Activated CD8-positive, alpha-beta memory T cell treated with anti-CD3 and anti-CD28 coated beads for 4 hours (primary cell): ENCODE measurements at regions not wholly inside any gene's neighbourhood (a gene's known extent, or its start where the extent isn't known, plus 50 kb on each side); places are given as distances from the start of the nearest gene placed in this dataset.

Source experiments
- DNase-seq, 2 donors: peaks; one replicate each; pipeline ENCODE4 v3.0.0-alpha.2; 2020; ENCODE audit warnings: low read depth in 2 of 2

- DNase-seq: no peak
These were observed 108.1 kb downstream of the DHX15 start for GRCh38 chr4:24476282-24476681.

GRCh38 chr4:24475756-24476155 lies 108.6 kb downstream of the DHX15 start:
- DNase-seq: no peak

DNA sequence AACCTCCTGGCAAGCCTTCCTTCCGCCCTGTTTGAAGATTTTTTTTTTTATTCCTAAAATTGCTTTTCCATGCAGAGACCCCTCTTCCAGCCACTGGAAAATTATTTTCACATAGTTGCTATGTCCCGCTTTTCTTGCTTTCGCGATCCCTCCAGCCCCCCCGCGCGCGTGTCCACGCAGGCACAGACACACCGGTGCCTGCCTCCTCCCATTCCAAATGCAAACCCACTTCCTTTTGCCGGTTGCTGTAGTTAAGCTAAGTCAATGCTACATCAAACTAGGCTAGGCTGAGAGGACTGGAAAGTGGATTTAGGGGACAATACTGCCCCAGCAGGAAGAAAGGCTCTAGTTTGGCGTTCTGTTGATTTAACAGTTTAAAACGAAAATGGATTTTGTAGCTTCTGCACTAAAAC lies 111.0 kb downstream of the DHX15 start:
- no peak for DNase-seq

GRCh38 chr4:24472514-24473308 lies 111.6 kb downstream of the DHX15 start:
- DNase-seq: no peak

- DNase-seq: no peak
These were observed 112.2 kb downstream of the DHX15 start for GRCh38 chr4:24472161-24472510.

DNA sequence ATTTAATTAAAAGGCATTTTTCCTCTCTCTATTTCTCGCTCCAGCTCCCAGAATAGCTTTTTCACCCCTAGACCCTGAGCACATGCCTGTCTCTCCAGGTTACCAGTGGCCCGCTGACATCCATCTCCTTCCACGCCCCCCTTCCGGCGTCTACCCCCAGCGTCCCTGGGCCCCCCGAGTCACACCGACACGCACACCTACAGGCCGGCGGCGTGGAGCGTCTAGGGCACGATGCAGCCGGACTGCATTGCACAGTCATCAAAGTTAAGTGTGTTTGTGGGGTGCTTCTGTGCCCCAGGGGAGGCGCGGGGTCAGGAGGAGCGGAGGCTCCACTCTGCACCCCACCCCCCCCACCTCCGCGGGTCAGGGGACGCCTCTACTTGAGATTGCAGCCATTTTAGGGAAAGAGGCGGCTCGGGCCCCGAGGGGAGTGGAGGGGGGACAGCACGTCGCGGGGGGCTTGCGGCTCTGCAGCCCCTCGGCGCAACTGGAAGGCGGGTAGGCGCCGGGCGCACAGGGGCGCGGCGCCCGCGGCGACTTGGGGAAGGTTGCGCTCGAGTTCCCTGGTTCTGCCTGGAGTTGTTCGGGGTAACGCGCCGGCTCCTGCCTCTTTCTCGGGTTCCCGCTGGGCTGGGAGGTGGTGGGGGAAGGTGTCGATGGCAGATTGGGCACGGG lies 112.7 kb downstream of the DHX15 start:
- no peak for DNase-seq

- no peak for DNase-seq
These were observed 113.5 kb downstream of the DHX15 start for GRCh38 chr4:24470666-24471485.

DNA sequence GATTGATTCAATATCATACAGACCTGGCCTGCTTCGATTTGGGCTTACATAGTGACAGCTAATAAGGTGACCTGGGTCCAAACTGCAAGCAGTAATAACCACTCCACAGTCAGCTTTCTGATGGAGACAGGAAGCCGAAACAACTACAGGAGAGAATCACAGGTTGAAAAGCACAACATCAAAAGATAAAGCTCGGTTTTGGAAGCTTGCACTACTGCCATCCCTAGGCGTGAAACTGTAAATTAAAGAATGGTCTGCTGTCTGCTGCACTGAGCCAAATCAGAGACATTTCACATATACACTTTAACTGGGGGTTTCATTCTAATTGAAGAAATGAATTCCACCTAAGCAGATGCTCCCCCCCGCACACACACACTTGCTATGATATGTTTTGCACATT lies 116.3 kb downstream of the DHX15 start:
- no peak for DNase-seq

- DNase-seq: no peak
These were observed 119.8 kb downstream of the DHX15 start for GRCh38 chr4:24464566-24464965.

- no peak for DNase-seq
These were observed 127.9 kb downstream of the DHX15 start for GRCh38 chr4:24456431-24456830.

GRCh38 chr4:24453951-24454350 lies 130.4 kb downstream of the DHX15 start:
- DNase-seq: no peak

GRCh38 chr4:24451870-24452269 lies 132.5 kb downstream of the DHX15 start:
- DNase-seq: no peak

DNA sequence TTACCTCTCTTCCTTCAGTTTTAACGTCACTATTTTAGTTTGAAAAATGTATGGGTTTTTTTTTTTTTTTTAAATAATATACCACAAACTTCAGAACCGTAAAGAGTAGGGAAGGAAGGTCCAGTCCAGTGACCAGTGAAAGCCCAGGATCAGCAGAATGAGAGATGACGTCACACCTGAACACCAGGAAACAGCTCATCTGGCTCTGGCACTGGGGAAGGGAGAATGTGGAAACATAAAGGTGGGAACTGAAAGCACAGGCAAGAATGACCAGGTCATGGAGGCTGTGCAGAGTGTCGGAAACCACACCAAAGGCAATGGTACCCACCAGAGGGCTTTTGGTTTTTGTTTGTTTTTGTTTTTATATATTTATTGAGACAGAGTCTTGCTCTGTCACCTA lies 141.2 kb downstream of the DHX15 start:
- no peak for DNase-seq

DNA sequence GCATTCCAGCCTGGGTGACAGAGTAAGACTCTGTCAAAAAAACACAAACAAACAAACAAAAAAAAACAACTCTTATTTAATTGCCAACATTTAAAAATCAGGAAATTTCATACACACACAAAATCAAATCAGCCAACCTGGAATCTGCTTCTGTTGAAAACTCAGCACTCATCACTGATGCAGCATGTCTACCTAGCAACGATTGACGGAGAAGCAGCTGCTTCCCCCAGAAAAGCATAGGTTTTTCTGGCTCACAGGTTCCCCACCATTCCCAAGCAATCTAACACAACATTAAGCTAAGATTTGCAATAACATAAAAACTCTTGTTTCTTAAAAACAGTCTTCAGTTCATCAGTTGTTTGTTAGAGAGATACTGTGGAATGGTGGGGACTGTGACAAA lies 143.6 kb downstream of the DHX15 start:
- DNase-seq: no peak

DNA sequence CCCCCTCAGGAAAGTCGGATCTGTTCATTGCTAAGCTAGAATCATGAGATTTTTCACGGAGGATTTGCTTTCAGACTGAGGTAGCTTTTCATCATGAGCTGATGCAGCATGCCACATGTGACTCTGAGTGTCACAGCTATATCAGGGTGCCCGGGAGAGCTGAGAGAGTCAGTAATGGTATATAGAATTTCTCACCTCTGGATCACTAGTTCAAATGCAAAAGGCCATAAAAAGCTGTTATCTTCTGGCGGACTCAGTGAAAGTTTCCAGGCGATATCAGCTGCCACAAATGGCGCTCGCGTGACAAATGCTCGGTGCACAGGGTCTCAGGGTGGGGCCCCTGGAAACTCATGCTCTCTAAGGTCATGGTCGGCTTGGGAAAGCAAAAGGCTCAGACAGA lies 150.1 kb downstream of the DHX15 start:
- no peak for DNase-seq

- DNase-seq: no peak
These were observed 150.7 kb downstream of the DHX15 start for GRCh38 chr4:24433515-24434214.

- DNase-seq: no peak
These were observed 155.5 kb downstream of the DHX15 start for GRCh38 chr4:24428850-24429249.

DNA sequence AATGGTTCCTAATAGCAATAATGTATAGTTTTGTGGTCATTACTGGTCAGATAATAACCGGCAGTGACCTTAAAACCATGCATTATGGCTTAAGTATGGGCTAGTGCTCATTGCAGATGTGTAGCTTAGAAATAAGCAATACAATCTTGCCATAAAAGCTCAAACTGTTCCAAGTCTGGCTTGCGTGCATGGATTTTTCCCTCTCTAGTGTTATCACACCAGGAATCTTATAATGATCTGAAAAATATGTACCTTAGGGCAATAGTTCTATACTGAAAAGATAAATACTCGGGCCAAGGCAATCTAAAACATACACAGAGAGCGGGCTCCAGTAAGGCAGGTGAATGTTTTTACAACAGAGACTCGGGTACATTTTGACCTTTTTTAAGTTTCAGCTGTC lies 157.8 kb downstream of the DHX15 start:
- no peak for DNase-seq

GRCh38 chr4:24425863-24426262 lies 158.5 kb downstream of the DHX15 start:
- no peak for DNase-seq

- DNase-seq: no peak
These were observed 160.7 kb downstream of the DHX15 start for GRCh38 chr4:24423670-24424069.

DNA sequence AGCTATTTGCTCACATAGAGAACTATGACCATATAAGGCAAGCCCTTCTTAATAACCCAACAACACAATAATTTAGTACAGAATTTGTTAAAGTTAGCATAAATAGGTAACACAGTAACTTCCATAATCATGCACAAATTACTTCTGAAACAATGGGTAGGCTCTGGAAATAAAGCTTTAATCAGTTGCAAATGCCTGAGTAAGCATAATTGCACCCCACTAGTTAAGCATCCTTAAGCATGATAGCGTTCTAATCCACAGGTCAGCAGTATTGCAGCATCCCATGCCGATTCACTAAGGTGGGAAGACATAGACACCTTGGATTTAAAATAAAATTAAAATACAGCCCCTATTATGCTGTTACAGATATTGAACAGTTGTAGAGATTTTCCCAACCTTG lies 161.7 kb downstream of the DHX15 start:
- DNase-seq: no peak
